ENCODE measurements at regions not wholly inside any gene's neighbourhood (a gene's known extent, or its start where the extent isn't known, plus 50 kb on each side); places are given as distances from the start of the nearest gene placed in this dataset.

DNA sequence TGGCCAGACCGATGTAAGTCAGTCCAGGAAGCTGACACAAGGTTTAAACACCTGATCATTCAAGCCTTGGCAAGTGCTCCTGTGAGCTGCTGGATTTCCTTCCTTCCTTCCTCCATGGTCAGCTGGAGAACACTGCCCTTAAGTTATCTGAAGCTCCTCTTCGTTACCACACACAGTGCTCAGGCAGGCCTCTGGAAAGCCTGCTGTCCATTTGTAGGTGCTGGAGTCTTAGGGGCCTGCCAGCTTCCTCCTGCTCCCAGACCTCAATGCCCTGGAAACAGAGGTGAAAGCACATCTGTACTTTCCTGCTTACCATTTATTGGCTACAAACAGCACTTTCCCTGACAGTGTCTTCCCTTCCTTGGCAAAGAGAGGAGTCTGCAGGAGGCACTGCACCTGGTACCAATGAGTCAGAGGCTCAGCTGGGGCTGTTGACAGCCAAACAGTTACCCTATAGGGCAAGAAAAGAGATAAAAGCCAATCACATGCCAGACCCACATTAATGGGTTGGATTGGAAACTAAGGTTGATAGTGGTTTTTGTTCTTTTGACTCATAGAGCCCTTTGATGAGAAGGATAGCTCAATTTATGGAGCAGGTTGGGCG, 72.6 kb upstream of the PUM3 start:
- DNase-seq, result peak; percentile 49

DNA sequence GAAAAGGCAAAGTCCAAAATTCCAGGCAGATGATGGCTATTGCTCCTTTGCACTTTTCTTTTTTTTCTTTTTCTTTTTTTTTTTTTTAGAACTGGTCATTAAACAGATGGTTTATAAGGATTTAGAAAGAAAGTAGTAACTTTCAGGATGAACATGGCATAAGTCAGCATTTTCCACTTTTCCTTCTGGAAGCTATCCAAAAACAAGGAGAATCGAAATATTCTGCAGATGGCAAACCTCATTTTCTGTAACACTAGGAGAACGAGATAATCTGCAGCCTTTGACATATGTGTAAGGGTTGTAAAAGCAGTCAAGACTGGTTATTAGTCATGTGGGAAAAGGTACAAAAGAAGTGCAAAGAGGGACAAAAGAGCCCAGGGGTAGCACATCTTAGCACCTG, 69.1 kb upstream of the PUM3 start:
- no peak for DNase-seq

DNA sequence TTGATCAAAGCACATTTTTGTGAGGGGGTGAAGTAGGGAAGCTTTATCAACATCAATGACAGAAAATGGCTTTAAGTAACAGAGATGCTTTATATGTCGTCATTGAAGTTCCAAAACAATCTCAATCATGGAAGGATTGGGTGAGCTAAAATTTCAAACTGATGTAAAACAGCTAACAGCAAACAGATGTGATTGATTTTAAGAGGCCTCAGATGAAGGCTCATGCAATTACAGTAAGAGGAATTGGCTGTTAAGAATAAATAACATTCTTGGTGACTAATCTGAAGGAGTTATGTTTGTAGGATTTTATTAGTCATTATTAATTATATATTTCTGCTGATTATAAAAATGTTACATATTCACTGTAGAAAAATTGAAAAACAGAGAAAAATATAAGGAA, 63.5 kb upstream of the PUM3 start:
- no peak for DNase-seq

DNA sequence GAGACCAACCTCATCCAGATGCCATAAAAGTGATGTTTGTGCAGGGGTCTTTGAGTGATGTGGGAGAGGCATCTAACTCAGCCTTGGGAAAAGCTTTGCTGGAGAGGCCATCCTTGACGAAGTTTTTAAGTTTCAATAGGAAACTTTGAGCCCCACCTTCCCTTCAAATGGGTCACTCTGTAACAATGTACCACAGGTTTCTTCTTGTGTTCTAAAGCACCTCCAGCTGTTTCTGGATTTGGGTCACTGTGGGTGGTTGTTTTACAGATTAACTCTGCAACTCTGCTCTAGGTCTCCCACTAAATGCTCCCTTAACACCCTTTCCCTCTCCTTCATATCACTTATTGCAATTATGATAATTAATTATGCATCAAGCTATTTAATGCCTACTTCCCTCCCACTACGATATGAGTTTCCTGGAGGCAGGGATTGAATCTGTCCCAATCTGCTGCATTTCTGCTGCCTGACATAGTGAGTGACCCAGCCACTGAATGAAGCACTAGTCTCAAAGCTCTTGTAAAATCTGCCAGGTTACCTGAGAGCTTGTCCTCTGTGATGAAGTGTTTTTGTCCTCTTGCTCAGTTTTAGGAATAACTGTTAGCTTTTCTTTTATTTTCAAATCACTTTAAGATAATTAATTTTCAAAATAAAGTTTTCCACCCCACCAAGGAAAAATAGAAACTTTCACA, 60.5 kb upstream of the PUM3 start:
- no peak for DNase-seq

All from dermis blood vessel endothelial cell (primary cell).